Endothelial cell of umbilical vein (primary cell): ENCODE measurements at regions not wholly inside any gene's neighbourhood (a gene's known extent, or its start where the extent isn't known, plus 50 kb on each side); places are given as distances from the start of the nearest gene placed in this dataset.

ENCODE experiments used
- BruUV-seq: library from RNA; stranded (reverse); fragments of 400-500 nt; replicated peaks from 2 replicates; lab custom pipeline; 2021; lab: Mats Ljungman, UMichigan
- CTCF ChIA-PET: fragments of 300-600, 350-600 bp; sonication (Branson Sonifier 250); formaldehyde crosslinking; loops from one replicate; lab custom pipeline; 2021; ENCODE audit warnings: antibody characterized with exemption, inconsistent platforms; lab: Charles Lee
- POLR2A ChIA-PET: fragments of 300-600, 350-600 bp; sonication (Branson Sonifier 250); formaldehyde crosslinking; loops from one replicate; lab custom pipeline; 2021; ENCODE audit warnings: antibody characterized with exemption, inconsistent platforms; lab: Charles Lee
- DNase-seq: peaks from one replicate; pipeline ENCODE4 v3.0.0-alpha.2; 2011; ENCODE audit warnings: low read depth, low spot score
- FAIRE-seq: peaks from 2 replicates; lab custom pipeline; 2011; peaks lifted over from hg19 to GRCh38; lab: Jason Lieb, UNC
- H2AFZ ChIP-seq: 2 replicates; pipeline ENCODE4 v1.6.0; 2012; ENCODE audit warnings: low read depth, low read length, control low read depth, inconsistent platforms
- H3K27ac ChIP-seq: 2 replicates; pipeline ENCODE4 v1.5.1; 2011; ENCODE audit warnings: low read depth, mild to moderate bottlenecking, control low read depth, low read length, moderate library complexity; ENCODE audit not compliant: insufficient read depth
- H3K27me3 ChIP-seq, 2 experiments: 2 replicates each; pipeline versions ENCODE4 v1.6.0 to v1.6.1; 2011; ENCODE audit warnings: low read length in 2 of 2, mixed read lengths in 1 of 2; ENCODE audit not compliant: control insufficient read depth in 2 of 2, insufficient read depth in 2 of 2
- H3K36me3 ChIP-seq, 2 experiments: 2 replicates in 1 of 2; 3 replicates in 1 of 2; pipeline ENCODE4 v1.5.1; 2011; ENCODE audit warnings: low read length in 2 of 2, mild to moderate bottlenecking in 1 of 2, moderate library complexity in 1 of 2; ENCODE audit not compliant: control insufficient read depth in 2 of 2, insufficient read depth in 2 of 2; ENCODE audit errors: extremely low read depth in 1 of 2
- H3K4me1 ChIP-seq: 3 replicates; pipeline ENCODE4 v1.5.1; 2011; ENCODE audit warnings: mild to moderate bottlenecking, low read length; ENCODE audit not compliant: control insufficient read depth, insufficient read depth; ENCODE audit errors: extremely low read depth
- H3K4me2 ChIP-seq: 2 replicates; pipeline ENCODE4 v1.6.1; 2011; ENCODE audit warnings: low read length, control low read depth, mixed read lengths; ENCODE audit not compliant: insufficient read depth
- H3K4me3 ChIP-seq, 3 experiments: fragments of 200-600 bp in 1 of 3; sonication (generic), shearing (Covaris generic) in 1 of 3; replicated peaks in 1 of 3; 2 replicates each; pipeline ENCODE4 v1.5.1; 2011 to 2016; ENCODE audit warnings: control low read depth in 3 of 3, low read length in 3 of 3, mild to moderate bottlenecking in 2 of 3, inconsistent platforms in 1 of 3, low read depth in 1 of 3, moderate library complexity in 1 of 3; ENCODE audit not compliant: insufficient read depth in 1 of 3
- H3K79me2 ChIP-seq: 2 replicates; pipeline ENCODE4 v1.6.0; 2012; ENCODE audit warnings: low read length, inconsistent platforms; ENCODE audit not compliant: control insufficient read depth, insufficient read depth
- H3K9ac ChIP-seq: replicated peaks from 2 replicates; pipeline ENCODE3; 2011; ENCODE audit warnings: low read length, control low read depth; ENCODE audit not compliant: insufficient read depth; ENCODE audit errors: extremely low read depth
- H3K9me1 ChIP-seq: replicated peaks from 3 replicates; pipeline ENCODE4 v1.6.0; 2011; ENCODE audit warnings: mild to moderate bottlenecking, low read length; ENCODE audit not compliant: control insufficient read depth, insufficient read depth; ENCODE audit errors: extremely low read depth
- H3K9me3 ChIP-seq: replicated peaks from 2 replicates; pipeline ENCODE4 v1.5.1; 2012; ENCODE audit warnings: low read length, inconsistent platforms; ENCODE audit not compliant: control insufficient read depth, insufficient read depth
- H4K20me1 ChIP-seq: replicated peaks from 2 replicates; pipeline ENCODE3; 2011; ENCODE audit warnings: mild to moderate bottlenecking, low read length; ENCODE audit not compliant: control insufficient read depth, insufficient read depth; ENCODE audit errors: extremely low read depth
- EZH2 ChIP-seq: IDR thresholded peaks from 2 replicates; pipeline ENCODE4 v1.6.1; 2012; ENCODE audit warnings: borderline replicate concordance, low read depth, mild to moderate bottlenecking, moderate library complexity, low read length, inconsistent platforms; ENCODE audit not compliant: severe bottlenecking
- FOS ChIP-seq: IDR thresholded peaks from 2 replicates; pipeline ENCODE4 v1.6.1; 2011; ENCODE audit warnings: mild to moderate bottlenecking, low read length, moderate library complexity, borderline replicate concordance; ENCODE audit not compliant: insufficient read depth
- GATA2 ChIP-seq: IDR thresholded peaks from 2 replicates; pipeline ENCODE4 v1.7.0; 2011; ENCODE audit warnings: low read depth, mild to moderate bottlenecking, moderate library complexity, mixed read lengths, low read length; ENCODE audit not compliant: insufficient read length, insufficient read depth
- JUN ChIP-seq: IDR thresholded peaks from 2 replicates; pipeline ENCODE4 v1.6.1; 2011; ENCODE audit warnings: borderline replicate concordance, low read depth; ENCODE audit not compliant: insufficient read length, insufficient read depth
- MYC ChIP-seq: IDR thresholded peaks from one replicate; pipeline ENCODE4 v1.6.1; 2011; ENCODE audit warnings: mild to moderate bottlenecking, low read depth, low read length
- POLR2A ChIP-seq: IDR thresholded peaks from 2 replicates; pipeline ENCODE4 v1.6.1; 2012; ENCODE audit warnings: low read depth, mild to moderate bottlenecking, control low read depth, low read length
- POLR2AphosphoS5 ChIP-seq: IDR thresholded peaks from 2 replicates; pipeline ENCODE4 v1.6.1; 2012; ENCODE audit warnings: low read depth, mild to moderate bottlenecking, control low read depth, low read length, moderate library complexity; ENCODE audit not compliant: insufficient read depth
- dilution Hi-C: fragments of 300-500 bp; cut with MboI; formaldehyde crosslinking; loops from one replicate; pipeline ENCODE4 v1.15.0; 2019; ENCODE audit warnings: low sequenced_read_pairs; ENCODE audit not compliant: extremely low pct_ligation_motif_present
- intact Hi-C: fragments of 100-400 bp; cut with micrococcal nuclease; formaldehyde crosslinking; loops from one replicate; pipeline ENCODE4 v1.10.0; 2022
- TF ChIP-seq, protein P1 (sequence below), 2 donors: IDR thresholded peaks; 1 replicate in 1 of 2; 2 replicates in 1 of 2; pipeline ENCODE4 v1.5.1; 2011; ENCODE audit warnings: low read length in 2 of 2, mild to moderate bottlenecking in 2 of 2, moderate library complexity in 2 of 2, control low read depth in 1 of 2, inconsistent platforms in 1 of 2, low read depth in 1 of 2; ENCODE audit not compliant: insufficient read depth in 1 of 2; ENCODE audit errors: extremely low read depth in 1 of 2
- TF ChIP-seq, protein P2 (sequence below): IDR thresholded peaks from 2 replicates; pipeline ENCODE4 v1.6.1; 2011; ENCODE audit not compliant: insufficient read depth, insufficient read length

DNA sequence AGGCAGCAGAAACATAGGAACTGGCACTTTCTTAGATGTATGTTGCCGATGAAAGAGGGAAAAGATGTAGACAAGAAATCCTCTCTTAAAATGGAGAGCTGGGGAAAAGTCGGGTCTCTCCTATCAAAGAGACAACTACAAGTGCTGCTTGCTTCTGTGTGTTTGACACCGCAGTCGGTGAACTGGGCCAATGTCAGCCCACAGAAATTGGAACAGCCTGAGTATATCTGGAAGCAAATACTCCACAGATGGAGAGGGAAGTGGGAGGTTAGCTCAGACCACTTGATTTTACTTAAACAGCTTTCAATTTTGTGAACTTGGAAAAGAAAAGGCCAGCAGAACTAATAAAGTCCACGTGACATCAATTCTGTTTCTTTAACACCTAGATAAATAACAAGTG is 230.9 kb upstream of the FAT1 start:
- H3K79me2 ChIP-seq = no peaks in the 10 kb centered on the region
- DNase-seq = no peak
- H3K4me2 ChIP-seq = no peak overlapping the region
- ChIA-PET CTCF (no interaction called here), POLR2A (no interaction called here)
- H3K27ac ChIP-seq = no peak overlapping the region
- H4K20me1 ChIP-seq = no peaks in the 10 kb centered on the region
- no peak overlapping the region for H3K9ac ChIP-seq
- TF ChIP-seq, protein P1, sequence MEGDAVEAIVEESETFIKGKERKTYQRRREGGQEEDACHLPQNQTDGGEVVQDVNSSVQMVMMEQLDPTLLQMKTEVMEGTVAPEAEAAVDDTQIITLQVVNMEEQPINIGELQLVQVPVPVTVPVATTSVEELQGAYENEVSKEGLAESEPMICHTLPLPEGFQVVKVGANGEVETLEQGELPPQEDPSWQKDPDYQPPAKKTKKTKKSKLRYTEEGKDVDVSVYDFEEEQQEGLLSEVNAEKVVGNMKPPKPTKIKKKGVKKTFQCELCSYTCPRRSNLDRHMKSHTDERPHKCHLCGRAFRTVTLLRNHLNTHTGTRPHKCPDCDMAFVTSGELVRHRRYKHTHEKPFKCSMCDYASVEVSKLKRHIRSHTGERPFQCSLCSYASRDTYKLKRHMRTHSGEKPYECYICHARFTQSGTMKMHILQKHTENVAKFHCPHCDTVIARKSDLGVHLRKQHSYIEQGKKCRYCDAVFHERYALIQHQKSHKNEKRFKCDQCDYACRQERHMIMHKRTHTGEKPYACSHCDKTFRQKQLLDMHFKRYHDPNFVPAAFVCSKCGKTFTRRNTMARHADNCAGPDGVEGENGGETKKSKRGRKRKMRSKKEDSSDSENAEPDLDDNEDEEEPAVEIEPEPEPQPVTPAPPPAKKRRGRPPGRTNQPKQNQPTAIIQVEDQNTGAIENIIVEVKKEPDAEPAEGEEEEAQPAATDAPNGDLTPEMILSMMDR (IDR thresholded peaks at IDR 0.05; ENCODE audit: extremely low read depth in 1 of 2, insufficient read depth in 1 of 2, low read depth in 1 of 2, low read length in 2 of 2) = no peak
- no peak for TF ChIP-seq POLR2AphosphoS5
- no peak for TF ChIP-seq POLR2A
- no peaks in the 10 kb centered on the region for H3K36me3 ChIP-seq
- no peak overlapping the region for H3K4me3 ChIP-seq
- no peaks in the 10 kb centered on the region for H3K27me3 ChIP-seq
- no peaks in the 10 kb centered on the region for H3K9me1 ChIP-seq
- intact Hi-C loops (no loop called here), dilution Hi-C loops (no loop called here)
- FAIRE-seq = no peak
- no peaks in the 10 kb centered on the region for H3K4me1 ChIP-seq
- H2AFZ ChIP-seq = no peak overlapping the region
- no peaks in the 10 kb centered on the region for H3K9me3 ChIP-seq
- no TSS peak for BruUV-seq

DNA sequence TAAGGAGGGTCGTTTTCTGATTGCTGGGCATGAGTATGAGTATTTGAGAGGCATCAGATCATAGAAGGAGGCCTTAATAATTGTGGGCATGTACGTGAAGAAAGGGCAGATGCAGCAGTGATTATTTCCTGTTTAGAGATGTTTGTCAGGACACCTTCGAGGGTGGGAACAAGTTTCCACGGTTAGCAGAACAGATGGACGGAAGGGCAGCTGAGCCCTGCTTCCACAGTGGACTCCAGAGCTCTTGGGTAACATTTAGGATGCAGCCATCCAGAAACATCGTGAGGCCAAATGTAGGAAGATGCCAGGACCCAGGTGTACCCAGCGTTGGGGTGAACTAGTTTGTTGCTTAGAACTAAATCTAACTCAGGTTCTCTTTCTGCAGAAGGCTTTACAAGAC is 231.3 kb upstream of the FAT1 start:
- H2AFZ ChIP-seq = no peak overlapping the region
- dilution Hi-C loops = no loop called here
- FAIRE-seq (no peak), DNase-seq (no peak)
- H3K9me1 ChIP-seq = no peaks in the 10 kb centered on the region
- intact Hi-C loops = no loop called here
- no peaks in the 10 kb centered on the region for H3K9me3 ChIP-seq
- H3K4me1 ChIP-seq = no peaks in the 10 kb centered on the region
- CTCF ChIA-PET = no interaction called here
- no TSS peak for BruUV-seq
- H4K20me1 ChIP-seq = no peaks in the 10 kb centered on the region
- POLR2A ChIA-PET = no interaction called here
- H3K79me2 ChIP-seq = no peaks in the 10 kb centered on the region
- H3K4me2 ChIP-seq = no peak overlapping the region
- no peak overlapping the region for H3K27ac ChIP-seq
- TF ChIP-seq, protein P2, sequence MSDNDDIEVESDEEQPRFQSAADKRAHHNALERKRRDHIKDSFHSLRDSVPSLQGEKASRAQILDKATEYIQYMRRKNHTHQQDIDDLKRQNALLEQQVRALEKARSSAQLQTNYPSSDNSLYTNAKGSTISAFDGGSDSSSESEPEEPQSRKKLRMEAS = no peak
- no peak for TF ChIP-seq POLR2AphosphoS5
- no peak for TF ChIP-seq EZH2
- no peak for TF ChIP-seq MYC
- TF ChIP-seq, protein P1 (IDR thresholded peaks at IDR 0.05; ENCODE audit: extremely low read depth in 1 of 2, insufficient read depth in 1 of 2, low read depth in 1 of 2, low read length in 2 of 2) = no peak
- TF ChIP-seq JUN = no peak
- no peak for TF ChIP-seq GATA2
- TF ChIP-seq POLR2A = no peak
- TF ChIP-seq FOS = no peak
- H3K4me3 ChIP-seq = no peak overlapping the region
- H3K9ac ChIP-seq = no peak overlapping the region
- no peaks in the 10 kb centered on the region for H3K36me3 ChIP-seq
- no peaks in the 10 kb centered on the region for H3K27me3 ChIP-seq
